ENCODE measurements at regions not wholly inside any gene's neighbourhood (a gene's known extent, or its start where the extent isn't known, plus 50 kb on each side); places are given as distances from the start of the nearest gene placed in this dataset.
"Not testable (repeated sequence)": the region's sequence is repeated elsewhere in the genome, so short reads cannot be mapped to it uniquely, and the experiment has no call there.

GRCh38 chr1:198845851-198846250, 207.0 kb downstream of the PTPRC start:
- DNase-seq (ENCODE audit: low spot score), result no peak
- in situ Hi-C loops (cut with MboI; ENCODE audit: low pct_unique_long_range_greater_than_20kb, low sequenced_read_pairs, unreplicated experiment), result no loop called here
- TF ChIP-seq CTCF (IDR thresholded peaks at IDR 0.05; ENCODE audit: extremely low read depth, insufficient read depth, missing control alignments), result no peak

- no peak for DNase-seq (ENCODE audit: low spot score)
- in situ Hi-C loops (cut with MboI; ENCODE audit: low pct_unique_long_range_greater_than_20kb, low sequenced_read_pairs, unreplicated experiment), result no loop called here
- no peak for TF ChIP-seq CTCF (IDR thresholded peaks at IDR 0.05; ENCODE audit: extremely low read depth, insufficient read depth, missing control alignments)
Observed at GRCh38 chr1:198846556-198846955, 207.7 kb downstream of the PTPRC start.

- in situ Hi-C loops (cut with MboI; ENCODE audit: low pct_unique_long_range_greater_than_20kb, low sequenced_read_pairs, unreplicated experiment), result no loop called here
- TF ChIP-seq CTCF (IDR thresholded peaks at IDR 0.05; ENCODE audit: extremely low read depth, insufficient read depth, missing control alignments), result no peak
- DNase-seq (ENCODE audit: low spot score), result no peak
Observed at GRCh38 chr1:198848206-198848605, 209.4 kb downstream of the PTPRC start.

GRCh38 chr1:198848649-198849048, 209.8 kb downstream of the PTPRC start:
- TF ChIP-seq CTCF (IDR thresholded peaks at IDR 0.05; ENCODE audit: extremely low read depth, insufficient read depth, missing control alignments), result no peak
- no peak for DNase-seq (ENCODE audit: low spot score)
- in situ Hi-C loops (cut with MboI; ENCODE audit: low pct_unique_long_range_greater_than_20kb, low sequenced_read_pairs, unreplicated experiment), result no loop called here

- in situ Hi-C loops (cut with MboI; ENCODE audit: low pct_unique_long_range_greater_than_20kb, low sequenced_read_pairs, unreplicated experiment), result no loop called here
- no peak for DNase-seq (ENCODE audit: low spot score)
- no peak for TF ChIP-seq CTCF (IDR thresholded peaks at IDR 0.05; ENCODE audit: extremely low read depth, insufficient read depth, missing control alignments)
Observed at GRCh38 chr1:198849093-198849492, 210.3 kb downstream of the PTPRC start.

- in situ Hi-C loops (cut with MboI; ENCODE audit: low pct_unique_long_range_greater_than_20kb, low sequenced_read_pairs, unreplicated experiment), result no loop called here
- TF ChIP-seq CTCF (IDR thresholded peaks at IDR 0.05; ENCODE audit: extremely low read depth, insufficient read depth, missing control alignments), result no peak
- no peak for DNase-seq (ENCODE audit: low spot score)
Observed at GRCh38 chr1:198850196-198850595, 211.4 kb downstream of the PTPRC start.

GRCh38 chr1:198850966-198851365, 212.1 kb downstream of the PTPRC start:
- DNase-seq (ENCODE audit: low spot score); in situ Hi-C loops (cut with MboI; ENCODE audit: low pct_unique_long_range_greater_than_20kb, low sequenced_read_pairs, unreplicated experiment): not testable (repeated sequence)

Measured in GM13977 (cell line).